GM21447 (cell line): ENCODE measurements at regions not wholly inside any gene's neighbourhood (a gene's known extent, or its start where the extent isn't known, plus 50 kb on each side); places are given as distances from the start of the nearest gene placed in this dataset.

Experiments used
- ATAC-seq: cut with Tn5 transposase; IDR thresholded peaks from one replicate; pipeline ENCODE4 v1.9.1; 2021; ENCODE audit not compliant: unreplicated experiment

DNA sequence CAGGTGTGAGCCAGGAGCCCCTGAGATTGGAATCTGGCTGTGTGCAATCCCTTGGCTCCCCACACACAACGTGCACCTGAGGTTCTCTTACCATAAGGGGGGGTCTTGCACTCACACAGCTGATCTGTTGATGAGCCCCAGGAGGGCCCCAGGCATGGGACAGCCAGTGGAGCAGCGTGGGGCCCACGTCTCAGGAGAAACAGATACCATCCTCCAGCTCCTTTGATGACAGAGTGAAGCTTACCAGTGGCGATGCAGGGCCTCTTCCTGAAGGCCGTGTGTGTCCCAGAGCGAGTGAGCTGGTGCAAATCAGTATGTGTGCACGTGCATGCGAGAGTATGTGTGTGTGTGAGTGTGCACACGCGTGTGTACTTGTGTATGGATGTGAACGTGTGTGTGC lies 287.4 kb downstream of the IRX1 start:
- ATAC-seq: no peak

DNA sequence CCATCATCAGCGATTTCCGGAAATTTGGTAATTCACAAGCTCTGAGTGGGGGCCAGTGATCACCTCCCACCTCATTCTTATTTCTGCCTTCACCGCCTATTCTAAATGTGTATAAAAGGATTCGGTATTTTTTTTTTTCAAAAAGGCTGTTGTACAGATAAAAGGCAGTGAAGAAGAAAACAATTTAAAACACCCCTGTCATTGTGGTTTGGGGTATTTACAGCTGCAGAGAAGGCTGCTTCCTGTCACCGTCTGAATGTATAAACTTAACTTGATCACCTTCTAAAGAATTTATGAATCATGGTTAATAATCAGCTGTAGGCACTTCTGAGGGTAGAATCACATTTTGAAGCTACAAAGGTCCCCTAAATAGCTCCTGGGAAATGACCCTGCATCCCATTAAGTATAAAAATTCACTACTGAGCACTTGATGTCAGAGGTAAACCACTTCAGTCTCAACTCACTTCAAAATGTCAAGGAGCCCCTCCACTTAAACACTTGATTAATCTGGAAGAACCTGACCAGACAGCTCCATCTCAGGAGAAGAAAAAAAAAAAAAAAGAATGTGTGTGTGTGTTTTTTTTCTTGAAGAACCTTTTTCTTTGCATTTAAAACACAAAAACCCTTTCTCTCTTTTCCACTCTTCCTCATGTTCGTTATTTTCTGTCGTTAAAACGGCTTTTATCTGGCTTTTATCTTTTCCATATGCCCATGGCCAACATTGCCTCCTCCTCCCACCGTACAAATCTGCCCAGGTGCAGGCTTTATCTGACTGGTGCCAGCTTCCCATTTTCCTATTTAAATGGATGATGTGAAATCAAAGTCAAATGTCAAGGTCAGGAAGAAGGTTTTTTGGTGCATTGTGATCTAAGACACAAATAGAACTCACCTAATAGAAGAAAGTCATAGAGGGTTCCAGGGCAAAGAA lies 291.2 kb downstream of the IRX1 start:
- no peak for ATAC-seq

DNA sequence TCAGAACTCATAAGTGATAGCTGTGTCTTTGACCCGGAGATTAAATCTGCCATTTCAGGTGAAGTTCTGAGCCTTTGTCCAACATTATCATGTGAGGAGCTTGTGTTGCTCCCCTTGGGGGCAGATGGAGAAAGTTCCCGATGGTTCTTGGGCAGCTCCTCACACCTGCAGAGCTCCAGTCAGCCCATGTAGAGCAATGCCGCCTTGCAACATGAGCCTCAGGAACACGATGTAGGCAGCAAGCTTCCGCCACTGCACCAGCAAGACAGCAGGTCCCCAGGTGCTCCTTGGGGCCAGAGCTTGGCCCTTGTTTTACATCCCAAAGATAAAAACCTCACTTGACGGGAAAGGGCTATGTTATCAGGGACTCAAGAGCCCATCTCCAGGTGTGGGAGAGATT lies 292.7 kb downstream of the IRX1 start:
- no peak for ATAC-seq

DNA sequence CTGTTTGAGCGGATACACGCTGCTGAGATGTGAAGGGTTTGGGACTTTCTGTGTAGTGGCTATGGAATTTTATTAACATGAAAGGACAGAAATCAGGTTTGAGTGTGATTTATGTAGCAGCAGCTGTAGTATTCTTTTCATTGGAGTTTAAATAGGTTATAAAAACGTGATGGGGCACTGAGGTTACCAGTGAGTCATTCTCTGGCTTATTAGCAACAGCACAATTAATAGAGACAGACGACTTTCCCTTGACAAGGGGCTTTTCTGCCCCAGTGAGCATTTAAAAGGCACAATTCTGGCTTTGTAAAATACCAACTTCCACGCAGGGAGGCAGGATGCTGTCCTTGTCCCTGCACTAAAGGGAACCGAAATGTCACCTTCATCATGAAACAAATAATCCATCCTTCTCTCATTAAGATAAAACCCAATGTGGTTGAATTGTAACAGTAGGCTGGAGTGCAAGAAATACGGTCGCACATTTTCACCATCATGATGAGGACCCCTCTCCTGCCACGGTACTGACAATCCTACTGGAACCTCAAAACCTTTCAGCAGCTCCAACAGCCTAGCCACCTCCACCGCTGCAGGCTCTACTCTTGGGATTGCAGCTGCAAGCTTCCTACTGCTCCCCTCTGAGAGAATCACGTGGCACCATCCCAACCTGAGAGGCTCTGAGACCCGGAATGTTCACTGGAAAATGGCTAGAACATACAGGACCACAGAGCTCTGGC lies 293.9 kb downstream of the IRX1 start:
- ATAC-seq: no peak

DNA sequence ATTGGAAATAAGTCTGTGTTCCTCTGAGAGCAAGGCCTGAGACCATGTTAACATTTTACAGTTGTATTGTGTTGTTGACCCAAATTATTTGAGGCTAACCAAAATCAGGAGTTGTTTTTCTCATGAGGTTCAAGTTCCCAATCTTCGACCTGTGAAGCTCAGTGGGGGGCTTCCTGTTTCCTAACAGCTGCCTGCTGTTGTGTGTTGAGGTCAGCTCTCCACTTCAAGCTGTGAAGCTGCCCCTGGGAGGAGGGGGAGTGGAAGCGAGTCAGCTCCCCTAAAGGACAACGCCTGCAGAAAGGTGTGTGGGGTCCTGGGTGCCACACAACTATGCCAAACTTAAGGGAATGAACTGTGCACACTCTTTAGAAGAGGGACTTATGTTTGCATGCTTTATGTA lies 295.5 kb downstream of the IRX1 start:
- no peak for ATAC-seq

DNA sequence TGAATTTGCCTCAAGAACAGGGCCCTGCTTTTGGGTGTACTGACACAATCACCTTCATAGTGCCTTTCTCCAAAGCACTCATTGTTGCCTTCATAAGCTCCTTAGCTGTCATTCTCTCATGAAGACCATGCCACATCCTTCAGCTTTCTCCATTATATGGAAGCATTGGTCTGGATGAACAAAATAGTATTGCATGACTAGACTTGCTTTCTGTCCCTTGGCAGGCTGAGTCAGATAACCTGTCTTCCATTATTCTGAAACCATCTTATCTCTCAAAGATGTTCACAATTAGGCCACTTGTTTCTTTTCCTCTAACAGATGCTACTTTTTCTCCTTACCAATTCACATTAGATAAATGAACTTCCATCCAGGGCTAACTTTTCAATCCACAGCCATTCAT lies 297.9 kb downstream of the IRX1 start:
- no peak for ATAC-seq

DNA sequence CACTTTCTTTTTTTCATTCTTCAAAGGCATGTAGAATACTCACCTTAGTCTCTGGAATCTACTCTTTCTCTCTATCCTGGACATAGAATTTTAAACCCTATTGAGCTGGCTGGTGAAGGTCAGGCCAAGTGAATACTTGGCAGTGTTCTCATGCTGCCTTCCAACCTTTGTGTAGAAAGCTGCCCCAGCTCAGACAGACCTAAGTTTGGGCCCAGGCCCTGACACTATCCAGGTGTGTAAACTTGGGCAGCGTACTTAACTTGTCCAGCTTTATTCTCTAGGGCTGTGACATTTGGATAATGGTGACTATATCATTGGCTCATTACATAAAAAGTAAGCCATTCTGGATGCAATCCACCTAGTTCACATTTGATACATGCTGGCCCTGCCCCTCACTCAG lies 298.3 kb downstream of the IRX1 start:
- ATAC-seq: no peak

DNA sequence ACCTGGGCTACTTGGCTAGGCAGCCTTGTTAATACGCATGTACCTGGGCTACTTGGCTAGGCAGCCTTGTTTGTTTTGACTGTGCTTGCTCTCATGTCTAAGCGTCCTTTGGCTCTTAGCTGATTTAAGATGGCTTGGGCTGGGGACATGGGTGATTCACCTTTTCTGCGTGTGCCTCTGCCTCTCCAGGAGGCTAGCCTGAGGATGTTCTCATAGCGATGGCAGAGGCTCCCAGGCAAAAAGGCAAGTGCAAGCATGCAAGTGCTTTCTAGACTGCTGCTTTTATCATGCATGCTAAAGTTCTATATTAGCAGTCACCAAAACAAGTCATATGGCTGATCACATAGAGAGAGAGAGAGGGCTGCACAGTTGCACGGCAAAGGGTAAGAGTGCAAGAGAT lies 300.5 kb downstream of the IRX1 start:
- ATAC-seq: no peak

DNA sequence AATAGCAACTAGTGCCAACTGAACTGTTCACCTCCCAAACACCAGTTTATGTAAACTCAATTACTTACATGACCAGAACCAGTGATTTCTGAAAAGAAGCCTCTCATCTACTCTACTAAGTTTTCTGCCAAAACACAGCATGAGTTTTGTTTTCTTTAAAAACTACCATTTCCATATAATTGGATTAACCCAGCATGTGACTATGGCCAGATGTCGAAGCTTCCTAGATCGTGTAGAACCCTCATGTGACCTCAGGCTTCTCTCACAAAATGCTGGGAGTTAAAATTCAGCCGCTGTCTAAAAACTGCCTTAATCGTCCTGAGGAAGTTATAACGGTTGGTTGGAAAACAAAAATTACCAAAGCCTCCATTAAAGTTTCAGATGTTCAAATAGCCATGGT lies 303.5 kb downstream of the IRX1 start:
- ATAC-seq: no peak

DNA sequence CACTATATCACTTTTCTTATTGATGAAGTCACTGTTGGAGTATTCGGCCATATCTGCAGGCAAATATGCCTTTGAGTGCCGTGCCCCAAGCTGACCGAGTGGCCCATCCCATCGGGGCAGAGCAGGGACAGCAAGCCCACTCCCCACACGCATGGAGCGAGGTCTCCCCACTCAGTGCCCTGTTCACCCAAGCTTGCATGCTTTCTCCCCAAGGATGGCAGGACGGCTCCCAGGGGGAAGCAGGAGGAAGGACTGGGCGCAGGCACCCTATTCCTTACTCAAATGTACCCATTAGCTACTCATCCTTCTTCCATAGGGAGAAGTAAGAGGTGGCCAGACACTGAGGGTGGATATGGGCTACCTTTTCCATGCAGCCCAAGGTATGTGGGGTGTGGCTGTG lies 309.0 kb downstream of the IRX1 start:
- no peak for ATAC-seq

DNA sequence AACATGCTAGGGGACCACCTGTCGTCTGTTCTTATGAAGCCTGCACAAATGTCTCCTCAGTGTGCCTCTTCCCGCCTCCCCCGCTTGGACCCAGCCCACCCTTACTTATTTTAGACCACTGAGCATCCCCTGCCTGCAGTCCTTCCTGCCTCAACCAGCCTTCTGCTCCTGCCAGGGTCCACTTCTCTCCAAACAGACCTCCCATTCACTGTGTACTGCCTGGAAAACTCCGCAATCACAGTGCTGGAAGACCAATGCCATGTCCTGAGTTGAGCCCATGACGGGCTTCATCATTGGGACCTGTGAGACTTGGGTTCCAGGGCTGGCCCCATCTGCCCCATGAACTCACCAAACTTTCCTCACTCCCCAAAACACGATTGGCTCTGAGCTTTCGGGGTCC lies 309.4 kb downstream of the IRX1 start:
- ATAC-seq: no peak

DNA sequence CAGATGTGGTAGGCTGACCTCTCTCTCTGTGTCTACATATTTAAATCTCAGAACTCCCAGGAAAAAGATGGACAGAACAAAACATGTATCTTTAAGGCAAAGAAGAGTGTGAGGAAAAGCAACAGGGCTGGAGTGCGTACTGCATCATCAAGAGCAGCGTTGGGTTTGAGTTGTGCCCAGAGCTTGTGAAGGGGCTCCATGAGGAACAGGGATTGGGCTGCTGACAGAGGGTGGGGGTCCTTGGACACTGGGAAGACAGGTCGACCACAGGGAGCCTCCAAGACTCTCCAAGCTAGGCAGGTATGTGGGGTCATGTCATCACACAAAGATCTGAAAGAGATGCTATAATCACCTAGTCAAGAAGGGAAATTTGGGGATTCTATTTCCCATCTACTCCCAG lies 309.9 kb downstream of the IRX1 start:
- no peak for ATAC-seq

DNA sequence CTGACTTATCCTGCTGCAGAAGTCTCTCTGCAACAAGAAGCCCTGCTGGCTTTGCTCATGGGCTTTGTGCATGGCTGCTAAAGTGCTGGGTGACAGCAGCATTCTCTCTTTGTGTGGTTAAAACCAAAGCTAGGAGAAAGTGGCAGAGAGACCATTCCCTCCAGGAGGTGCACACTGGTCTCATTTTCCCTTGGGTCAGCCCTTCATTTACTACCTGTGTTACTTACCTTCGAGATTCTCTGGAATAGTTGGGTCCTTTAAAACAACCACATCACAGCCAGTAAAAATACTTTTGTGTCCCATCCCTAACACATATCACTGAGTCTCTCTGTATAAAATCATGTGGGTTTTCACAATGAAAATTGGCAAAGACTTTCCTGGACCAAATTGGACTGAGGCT lies 315.5 kb downstream of the IRX1 start:
- no peak for ATAC-seq

DNA sequence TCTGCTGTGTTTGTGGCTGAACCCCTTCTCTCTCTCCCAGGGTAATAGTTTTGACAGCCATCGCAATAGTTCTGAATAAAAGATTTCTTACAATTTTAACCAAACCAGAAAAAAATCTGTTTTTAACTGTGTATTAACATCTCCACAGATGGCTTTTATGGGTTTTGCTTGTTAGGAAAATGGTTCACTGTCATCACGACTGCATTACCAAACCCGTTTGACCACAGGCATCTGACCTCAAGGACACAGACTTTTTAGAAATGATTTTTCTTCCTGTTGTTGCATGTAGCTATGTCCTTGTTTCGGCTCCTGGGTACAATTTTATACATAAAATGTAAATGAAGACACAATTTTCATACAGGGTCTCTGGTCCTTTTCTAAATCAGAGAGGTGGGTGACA lies 316.1 kb downstream of the IRX1 start:
- no peak for ATAC-seq

DNA sequence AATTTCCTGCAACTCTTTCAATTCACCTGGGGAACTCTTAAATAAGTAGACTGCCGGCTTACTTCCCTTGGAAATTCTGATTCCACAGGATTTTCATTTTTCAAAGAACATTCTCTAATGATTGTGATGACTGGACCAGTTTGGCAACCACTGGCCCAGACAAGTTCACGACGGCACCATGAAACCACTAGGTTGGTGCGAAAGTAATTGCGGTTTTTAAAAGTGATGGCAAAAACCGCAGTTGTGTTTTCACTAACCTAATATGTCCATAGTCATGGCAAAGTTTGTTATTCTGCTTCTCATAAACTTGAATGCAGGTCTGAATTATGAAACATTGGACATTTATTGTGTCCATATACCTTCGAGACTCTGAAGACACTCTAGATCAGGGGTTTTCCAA lies 317.2 kb downstream of the IRX1 start:
- ATAC-seq: no peak

DNA sequence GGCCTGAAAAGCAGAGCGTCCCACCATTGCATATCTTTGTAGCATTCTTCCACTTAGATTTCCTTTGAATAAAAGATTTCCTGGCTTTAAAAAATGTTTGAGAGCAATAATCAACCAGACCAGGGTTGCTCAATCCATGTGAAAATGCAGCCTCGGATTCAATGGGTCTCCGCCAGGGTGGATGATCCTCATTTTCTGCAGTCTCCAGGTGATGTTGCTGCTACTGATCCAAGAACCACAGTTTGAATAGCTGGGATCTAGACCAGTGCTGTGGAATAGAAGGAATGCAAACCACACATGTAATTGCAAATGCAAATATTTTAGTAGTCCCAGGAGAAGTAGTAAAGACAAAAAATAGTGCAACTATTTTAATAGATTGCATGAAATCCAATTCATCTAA lies 317.6 kb downstream of the IRX1 start:
- ATAC-seq: no peak

DNA sequence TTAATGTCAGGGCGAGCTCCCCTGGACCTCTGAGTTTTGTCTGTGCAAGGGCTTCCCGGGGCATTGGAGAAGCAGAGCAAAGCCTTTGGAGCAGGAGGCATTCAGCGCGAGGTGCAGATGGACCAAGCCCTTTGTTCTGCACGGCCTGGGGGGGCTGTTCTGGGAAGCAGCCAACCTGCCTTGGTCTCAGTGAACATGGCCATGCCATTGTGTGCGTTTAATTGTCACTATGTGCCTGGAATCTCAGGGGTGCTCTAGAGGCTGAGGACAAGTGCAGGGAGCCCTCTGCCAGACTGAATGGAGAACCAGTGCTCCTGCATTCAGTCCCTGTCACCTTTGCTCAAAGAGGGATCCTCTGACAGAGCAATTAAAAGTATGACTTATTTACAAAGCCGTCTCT lies 329.4 kb downstream of the IRX1 start:
- ATAC-seq: no peak

DNA sequence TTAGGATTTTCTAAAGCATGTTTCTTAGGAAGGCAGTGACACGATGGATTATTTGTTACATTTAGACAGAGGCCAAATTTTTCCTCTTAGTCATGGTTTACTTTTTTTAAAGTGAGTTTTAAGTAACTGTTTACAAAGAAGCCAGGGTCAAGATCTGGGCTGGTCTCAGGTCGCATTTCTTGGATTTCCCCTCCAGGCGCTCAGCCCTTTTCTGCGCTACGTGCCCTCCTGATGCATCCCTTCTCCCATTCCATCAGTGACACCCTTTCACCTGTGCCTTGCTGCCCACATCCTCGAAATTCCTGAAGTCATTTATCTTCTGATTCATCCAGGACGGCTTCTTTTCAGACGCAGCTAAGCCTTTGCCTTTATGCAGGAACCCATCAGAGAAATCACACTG lies 330.3 kb downstream of the IRX1 start:
- no peak for ATAC-seq

DNA sequence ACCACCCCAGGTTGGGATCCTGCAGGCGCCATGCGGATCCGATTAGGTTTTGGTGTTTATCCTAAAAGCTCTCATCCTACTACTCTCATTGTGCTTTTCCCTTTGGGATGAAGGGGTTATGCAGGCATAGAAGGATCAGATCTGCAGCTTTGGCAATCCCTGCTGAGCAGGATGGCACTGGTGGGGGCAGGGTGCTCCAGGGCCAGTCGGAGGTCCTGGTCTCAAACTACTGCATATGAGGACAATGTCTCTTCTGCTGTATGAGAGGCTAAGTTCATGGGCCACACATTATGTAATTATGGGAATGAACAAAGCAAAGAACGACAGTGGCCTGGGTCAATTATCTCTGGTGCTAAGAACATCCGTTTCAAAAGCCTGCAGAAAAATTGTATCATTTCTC lies 334.2 kb downstream of the IRX1 start:
- ATAC-seq: no peak

DNA sequence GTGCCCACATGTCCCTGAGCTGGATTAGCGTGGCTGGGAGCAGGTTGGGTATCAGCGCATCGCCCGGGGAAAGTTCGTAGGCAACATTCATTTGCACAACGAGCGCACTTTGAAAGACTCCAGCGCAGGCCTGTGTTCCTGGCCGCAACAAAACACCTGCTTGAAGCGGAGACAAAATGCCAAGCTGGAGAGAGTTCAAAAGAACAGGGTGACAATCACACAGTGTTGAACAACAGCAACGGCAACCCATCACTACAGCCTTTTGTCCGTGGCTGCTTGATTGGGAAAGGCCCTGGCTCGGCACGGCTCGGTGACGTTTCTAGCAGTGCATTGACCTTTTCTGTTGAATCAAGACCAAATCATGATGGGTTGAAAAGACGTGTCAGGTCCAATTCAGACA lies 336.3 kb downstream of the IRX1 start:
- ATAC-seq: no peak

DNA sequence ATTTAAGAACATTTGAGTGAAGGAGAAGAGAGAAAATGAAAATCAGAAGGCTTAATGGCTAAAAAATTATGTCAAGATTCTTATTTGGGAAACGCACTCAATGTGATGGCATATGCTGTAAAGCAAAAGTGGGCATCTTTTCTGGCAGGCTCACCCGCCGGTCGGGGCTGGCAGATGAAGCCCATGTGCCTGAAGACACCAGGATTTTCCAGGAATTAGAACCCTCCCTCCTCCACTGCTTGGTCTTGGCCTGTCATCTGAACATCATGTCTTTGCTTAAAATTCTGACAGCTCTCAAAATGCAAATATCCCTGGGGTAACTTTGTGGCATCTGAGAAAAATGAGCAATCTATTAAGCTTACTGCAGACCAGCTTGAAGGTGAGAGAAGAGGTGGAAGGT lies 337.9 kb downstream of the IRX1 start:
- ATAC-seq: no peak

DNA sequence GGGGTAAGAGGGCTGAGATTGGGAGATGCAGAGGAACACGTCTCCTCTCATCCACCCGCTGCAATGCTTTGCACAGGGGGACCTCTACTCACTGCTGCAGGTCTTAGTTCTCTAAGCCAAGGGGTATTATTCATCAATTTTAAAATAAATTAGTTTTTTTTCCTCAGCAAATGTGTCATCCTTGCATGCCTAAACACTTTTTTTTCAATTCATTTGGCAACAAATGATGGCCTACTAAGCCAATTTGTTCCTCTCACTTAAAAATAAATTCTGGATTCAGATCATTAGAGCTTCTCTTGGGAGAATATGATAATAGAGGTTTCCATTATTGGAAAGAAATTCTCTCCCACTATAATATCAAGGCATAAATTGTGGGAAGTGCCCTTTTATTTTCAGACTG lies 338.3 kb downstream of the IRX1 start:
- no peak for ATAC-seq

DNA sequence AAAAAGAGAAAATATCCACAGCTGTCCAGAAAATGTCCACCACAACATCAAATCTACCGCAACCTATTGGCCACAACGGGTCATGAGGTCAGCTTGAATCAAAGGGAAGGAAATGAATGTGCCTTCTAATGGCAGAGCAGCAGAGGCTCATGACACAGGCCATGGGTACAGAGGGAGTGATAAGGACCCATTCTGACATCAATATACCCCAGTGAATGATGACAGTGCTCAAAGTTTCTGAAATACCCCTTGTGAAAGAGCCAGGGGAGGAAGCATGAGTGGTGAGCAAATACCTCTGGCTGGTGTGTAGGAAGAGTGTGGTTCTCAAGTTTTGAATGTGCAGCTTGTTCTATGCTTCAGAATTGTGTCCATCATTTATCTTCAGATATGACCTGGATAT lies 348.2 kb downstream of the IRX1 start:
- no peak for ATAC-seq
